ENCODE measurements at regions not wholly inside any gene's neighbourhood (a gene's known extent, or its start where the extent isn't known, plus 50 kb on each side); places are given as distances from the start of the nearest gene placed in this dataset.
A peak's percentile ranks its signal among the peaks of the same experiment; 100 is the strongest.

- H3K4me3 ChIP-seq = no peak overlapping the region
- no peaks in the 10 kb centered on the region for H3K27me3 ChIP-seq
- no peaks in the 10 kb centered on the region for H3K9me3 ChIP-seq
- WGBS, 2 donors = 91 to 93% methylated on average over 2 of the region's 2 CpGs
- no peaks in the 10 kb centered on the region for H3K36me3 ChIP-seq
- TF ChIP-seq CTCF (IDR thresholded peaks at IDR 0.05) (no peak), EP300 (IDR thresholded peaks at IDR 0.05) (no peak), POLR2AphosphoS5 (IDR thresholded peaks at IDR 0.05) (no peak), POLR2A (IDR thresholded peaks at IDR 0.05) (no peak)
- H3K27ac ChIP-seq = peak overlapping the region in 1 of 4 donors; percentile 9
- intact Hi-C loops (cut with DNase I) = no loop called here
- no peak for DNase-seq
- H3K4me1 ChIP-seq = peaks cover 0 to 9% (median 3%) of the 10 kb centered on the region in 4 donors
Measured at GRCh38 chr18:61607867-61608266, 274.6 kb downstream of the CDH20 start.

- intact Hi-C loops (cut with DNase I) = no loop called here
- peak; percentile 72 for DNase-seq
- 10 to 48% methylated on average over 5 of the region's 5 CpGs for WGBS, 2 donors
Measured at GRCh38 chr18:61606759-61607158, 273.5 kb downstream of the CDH20 start.

GRCh38 chr18:61606068-61606660, 272.9 kb downstream of the CDH20 start:
- 54 to 80% methylated on average over 17 of the region's 17 CpGs for WGBS, 2 donors
- no peak for TF ChIP-seq POLR2A (IDR thresholded peaks at IDR 0.05)
- TF ChIP-seq POLR2AphosphoS5 (IDR thresholded peaks at IDR 0.05) = no peak
- no peak for TF ChIP-seq EP300 (IDR thresholded peaks at IDR 0.05)
- no peak for TF ChIP-seq CTCF (IDR thresholded peaks at IDR 0.05)
- H3K36me3 ChIP-seq = no peaks in the 10 kb centered on the region
- intact Hi-C loops (cut with DNase I) = no loop called here
- H3K4me1 ChIP-seq = peaks cover 0 to 9% (median 3%) of the 10 kb centered on the region in 4 donors
- peak overlapping the region in 2 of 4 donors; percentile 24 to 33 for H3K27ac ChIP-seq
- DNase-seq = no peak
- H3K27me3 ChIP-seq = no peaks in the 10 kb centered on the region
- no peaks in the 10 kb centered on the region for H3K9me3 ChIP-seq
- H3K4me3 ChIP-seq = peak overlapping the region in 2 of 4 donors; percentile 2 to 5

More at GRCh38 chr18:61606759-61607158, 273.5 kb downstream of the CDH20 start:
- Histone ChIP-seq H3K4me1 (peaks cover 0 to 9% (median 3%) of the 10 kb centered on the region in 4 donors), H3K4me3 (peak overlapping the region in 2 of 4 donors; percentile 2 to 5), H3K27me3 (no peaks in the 10 kb centered on the region), H3K27ac (peak overlapping the region in 2 of 4 donors; percentile 24 to 33), H3K36me3 (no peaks in the 10 kb centered on the region), H3K9me3 (no peaks in the 10 kb centered on the region)
- TF ChIP-seq POLR2AphosphoS5 (IDR thresholded peaks at IDR 0.05) (peak in 3 of 4 donors; percentile 24 to 44 (median 39)), EP300 (IDR thresholded peaks at IDR 0.05) (no peak)

GRCh38 chr18:61605376-61606067, 272.3 kb downstream of the CDH20 start:
- no peaks in the 10 kb centered on the region for H3K36me3 ChIP-seq
- no peak for TF ChIP-seq POLR2AphosphoS5 (IDR thresholded peaks at IDR 0.05)
- TF ChIP-seq CTCF (IDR thresholded peaks at IDR 0.05) = no peak
- TF ChIP-seq EP300 (IDR thresholded peaks at IDR 0.05) = no peak
- no peak for TF ChIP-seq POLR2A (IDR thresholded peaks at IDR 0.05)
- no peak overlapping the region for H3K27ac ChIP-seq
- no peak for DNase-seq
- H3K4me3 ChIP-seq = no peak overlapping the region
- no peaks in the 10 kb centered on the region for H3K27me3 ChIP-seq
- WGBS, 2 donors = 73 to 74% methylated on average over 3 of the region's 3 CpGs
- intact Hi-C loops (cut with DNase I) = no loop called here
- peaks cover 0 to 9% (median 3%) of the 10 kb centered on the region in 4 donors for H3K4me1 ChIP-seq
- no peaks in the 10 kb centered on the region for H3K9me3 ChIP-seq
